HepG2 (cell line): ENCODE measurements at regions not wholly inside any gene's neighbourhood (a gene's known extent, or its start where the extent isn't known, plus 50 kb on each side); places are given as distances from the start of the nearest gene placed in this dataset.

Experiments
- AGO2 ChIP-seq: fragments of 200-400 bp; formaldehyde crosslinking; optimal IDR thresholded peaks from 2 replicates; pipeline ENCODE3; 2017; ENCODE audit warnings: mild to moderate bottlenecking, low read depth, low read length, moderate library complexity
- ATRX ChIP-seq: sonication (generic); formaldehyde crosslinking; IDR thresholded peaks from 2 replicates; pipeline ENCODE4 v1.4.0; 2020; ENCODE audit warnings: missing genetic modification reagents, borderline replicate concordance
- CTCF ChIP-seq: sonication (generic); formaldehyde crosslinking; IDR thresholded peaks from 2 replicates; pipeline ENCODE4 v1.5.0; 2020; ENCODE audit warnings: mild to moderate bottlenecking, missing genetic modification reagents, moderate library complexity
- DPF2 ChIP-seq: sonication (generic); formaldehyde crosslinking; IDR thresholded peaks from 2 replicates; pipeline ENCODE4 v1.4.0; 2020; ENCODE audit warnings: mild to moderate bottlenecking, low read depth, missing genetic modification reagents, borderline replicate concordance
- GABPB1 ChIP-seq: IDR thresholded peaks from 2 replicates; pipeline ENCODE4 v1.6.1; 2016; ENCODE audit warnings: mild to moderate bottlenecking, missing genetic modification reagents, moderate library complexity, missing compliant biosample characterization
- HES4 ChIP-seq: sonication (generic); formaldehyde crosslinking; IDR thresholded peaks from 2 replicates; pipeline ENCODE4 v1.9.0; 2021; ENCODE audit warnings: mild to moderate bottlenecking, missing genetic modification reagents, borderline replicate concordance
- HNF4G ChIP-seq, 2 experiments: sonication (generic) in 1 of 2; formaldehyde crosslinking in 1 of 2; IDR thresholded peaks; 2 replicates each; pipeline versions ENCODE4 v1.4.0 to v1.6.1; 2011 to 2020; ENCODE audit warnings: borderline replicate concordance in 2 of 2, low read depth in 2 of 2, mild to moderate bottlenecking in 2 of 2, low read length in 1 of 2, missing genetic modification reagents in 1 of 2, moderate library complexity in 1 of 2
- HNRNPH1 ChIP-seq: fragments of 200-400 bp; formaldehyde crosslinking; optimal IDR thresholded peaks from 2 replicates; pipeline ENCODE3; 2017; ENCODE audit warnings: mild to moderate bottlenecking, low read depth, low read length
- KMT2A ChIP-seq: sonication (generic); formaldehyde crosslinking; IDR thresholded peaks from 2 replicates; pipeline ENCODE4 v1.4.0; 2020; ENCODE audit warnings: missing genetic modification reagents
- MEIS1 ChIP-seq: sonication (generic); formaldehyde crosslinking; IDR thresholded peaks from 2 replicates; pipeline ENCODE4 v1.9.0; 2021; ENCODE audit warnings: mild to moderate bottlenecking, missing genetic modification reagents, moderate library complexity, borderline replicate concordance
- NAIF1 ChIP-seq: sonication (generic); formaldehyde crosslinking; IDR thresholded peaks from 2 replicates; pipeline ENCODE4 v1.5.0; 2020; ENCODE audit warnings: mild to moderate bottlenecking, missing genetic modification reagents, borderline replicate concordance
- NFIB ChIP-seq: sonication (generic); formaldehyde crosslinking; IDR thresholded peaks from 2 replicates; pipeline ENCODE4 v1.9.0; 2021; ENCODE audit warnings: missing genetic modification reagents, mild to moderate bottlenecking, borderline replicate concordance
- RBFOX2 ChIP-seq: fragments of 200-400 bp; formaldehyde crosslinking; IDR thresholded peaks from 2 replicates; pipeline ENCODE4 v1.6.1; 2017; ENCODE audit warnings: low read depth, mild to moderate bottlenecking, low read length
- RFX1 ChIP-seq: fragments of 450-650 bp; IDR thresholded peaks from 2 replicates; pipeline ENCODE4 v1.6.1; 2017
- RORA ChIP-seq: sonication (generic); formaldehyde crosslinking; IDR thresholded peaks from 2 replicates; pipeline ENCODE4 v1.5.0; 2020; ENCODE audit warnings: mild to moderate bottlenecking, missing genetic modification reagents, moderate library complexity
- SOX6 ChIP-seq, 2 experiments: fragments of 450-650 bp in 1 of 2; sonication (generic) in 1 of 2; formaldehyde crosslinking in 1 of 2; IDR thresholded peaks; 2 replicates each; pipeline versions ENCODE4 v1.4.0 to v1.6.1; 2017 to 2020; ENCODE audit warnings: antibody characterized with exemption in 1 of 2, mild to moderate bottlenecking in 1 of 2, missing genetic modification reagents in 1 of 2
- TARDBP ChIP-seq: sonication (generic); formaldehyde crosslinking; IDR thresholded peaks from 2 replicates; pipeline ENCODE4 v1.8.0; 2022; ENCODE audit warnings: mild to moderate bottlenecking, missing genetic modification reagents
- TCF7 ChIP-seq: sonication (generic); IDR thresholded peaks from 2 replicates; pipeline ENCODE4 v1.6.1; 2016; ENCODE audit warnings: antibody characterized with exemption, low read depth
- TFDP1 ChIP-seq: IDR thresholded peaks from 2 replicates; pipeline ENCODE4 v1.6.1; 2016; ENCODE audit warnings: missing compliant biosample characterization, missing genetic modification reagents, borderline replicate concordance
- TP53 ChIP-seq: sonication (generic); formaldehyde crosslinking; conservative IDR thresholded peaks from 2 replicates; pipeline ENCODE4 v1.4.0; 2020; ENCODE audit warnings: missing genetic modification reagents
- ZBTB14 ChIP-seq: sonication (generic); formaldehyde crosslinking; IDR thresholded peaks from 2 replicates; pipeline ENCODE4 v1.4.0; 2020; ENCODE audit warnings: missing genetic modification reagents
- ZNF274 ChIP-seq: sonication (generic); formaldehyde crosslinking; IDR thresholded peaks from 2 replicates; pipeline ENCODE4 v1.5.1; 2020; ENCODE audit warnings: mild to moderate bottlenecking, missing genetic modification reagents
- ZNF597 ChIP-seq: sonication (generic); formaldehyde crosslinking; IDR thresholded peaks from 2 replicates; pipeline ENCODE4 v1.5.0; 2020; ENCODE audit warnings: missing genetic modification reagents
- ZNF724P ChIP-seq: sonication (generic); formaldehyde crosslinking; IDR thresholded peaks from 2 replicates; pipeline ENCODE4 v1.8.0; 2022; ENCODE audit warnings: missing genetic modification reagents, borderline replicate concordance

GRCh38 chr15:31265090-31265870, 61.4 kb upstream of the KLF13 start (continued):
- TF ChIP-seq ZNF724P (CRISPR knock-in tag) = no peak
- peak; percentile 71 for TF ChIP-seq HNF4G (IDR thresholded peaks at IDR 0.05; ENCODE audit: borderline replicate concordance, low read depth, low read length)
- TF ChIP-seq HNF4G (CRISPR knock-in tag; IDR thresholded peaks at IDR 0.05; ENCODE audit: borderline replicate concordance, low read depth) = peak; percentile 82
- TF ChIP-seq AGO2 = peak; percentile 15
- 0 out of 2 replicates have a peak, but pooled peaks have one; percentile 13 for TF ChIP-seq DPF2 (CRISPR knock-in tag)
- no peak for TF ChIP-seq RFX1
- peak; percentile 19; the same call in 1 of the 2 replicates for TF ChIP-seq CTCF (CRISPR knock-in tag)
- peak; percentile 21; the same call in 1 of the 2 replicates for TF ChIP-seq GABPB1 (CRISPR knock-in tag)
- TF ChIP-seq HNRNPH1 = no peak
- no peak for TF ChIP-seq ZNF597 (CRISPR knock-in tag)
- TF ChIP-seq NAIF1 (CRISPR knock-in tag) = no peak; the same call in 1 of the 2 replicates
- no peak; the same call in 1 of the 2 replicates for TF ChIP-seq TARDBP
- no peak for TF ChIP-seq NFIB (CRISPR knock-in tag)
- TF ChIP-seq KMT2A (CRISPR knock-in tag) = no peak; the same call in 1 of the 2 replicates
- TF ChIP-seq TCF7 = 0 out of 2 replicates have a peak, but pooled peaks have one; percentile 16
- TF ChIP-seq ZNF274 (CRISPR knock-in tag) = 0 out of 2 replicates have a peak, but pooled peaks have one; percentile 16
- peak; percentile 61 for TF ChIP-seq RBFOX2
- TF ChIP-seq HES4 (CRISPR knock-in tag) = 0 out of 2 replicates have a peak, but pooled peaks have one; percentile 18
- TF ChIP-seq ATRX (CRISPR knock-in tag) = no peak
- TF ChIP-seq TFDP1 (CRISPR knock-in tag) = peak; percentile 60; the same call in 1 of the 2 replicates
- no peak for TF ChIP-seq TP53 (CRISPR knock-in tag)
- no peak for TF ChIP-seq ZBTB14 (CRISPR knock-in tag)
- no peak for TF ChIP-seq SOX6 (IDR thresholded peaks at IDR 0.05)
- peak; percentile 59; the same call in 1 of the 2 replicates for TF ChIP-seq SOX6 (CRISPR knock-in tag; IDR thresholded peaks at IDR 0.05)
- 0 out of 2 replicates have a peak, but pooled peaks have one; percentile 40 for TF ChIP-seq MEIS1 (CRISPR knock-in tag)
- TF ChIP-seq RORA (CRISPR knock-in tag) = no peak
